CD4-positive, alpha-beta memory T cell (primary cell): ENCODE measurements at regions not wholly inside any gene's neighbourhood (a gene's known extent, or its start where the extent isn't known, plus 50 kb on each side); places are given as distances from the start of the nearest gene placed in this dataset.

ENCODE experiments used
- CTCF ChIA-PET: fragments of 350-600 bp; sonication (Branson Sonifier 250); formaldehyde crosslinking; loops from one replicate; lab custom pipeline; 2021; ENCODE audit warnings: inconsistent platforms; ENCODE audit not compliant: partially characterized antibody; lab: Charles Lee
- POLR2A ChIA-PET: fragments of 350-600 bp; sonication (Branson Sonifier 250); formaldehyde crosslinking; loops from one replicate; lab custom pipeline; 2021; ENCODE audit not compliant: partially characterized antibody; lab: Charles Lee
- DNase-seq, 5 donors: peaks; one replicate each; pipeline versions ENCODE4 v3.0.0 to v3.0.0-alpha.2; 2020 to 2022; ENCODE audit warnings: mixed read lengths in 1 of 5
- H3K27ac ChIP-seq: one replicate; pipeline ENCODE4 v1.7.0; 2013; ENCODE audit warnings: low read depth, low read length
- H3K27me3 ChIP-seq: 2 replicates; pipeline ENCODE4 v1.7.0; 2013; ENCODE audit warnings: mild to moderate bottlenecking, low read length, moderate library complexity; ENCODE audit not compliant: insufficient read depth
- H3K36me3 ChIP-seq: 2 replicates; pipeline ENCODE4 v1.7.0; 2013; ENCODE audit warnings: mild to moderate bottlenecking, low read length, moderate library complexity; ENCODE audit not compliant: insufficient read depth
- H3K4me1 ChIP-seq: 2 replicates; pipeline ENCODE4 v1.7.0; 2013; ENCODE audit warnings: mild to moderate bottlenecking, low read length, moderate library complexity; ENCODE audit not compliant: insufficient read depth
- H3K4me3 ChIP-seq, 2 donors: one replicate each; pipeline ENCODE4 v1.7.0; 2013; ENCODE audit warnings: low read length in 2 of 2, mild to moderate bottlenecking in 1 of 2
- H3K9me3 ChIP-seq, 2 donors: one replicate each; pipeline ENCODE4 v1.7.0; 2013; ENCODE audit warnings: low read length in 2 of 2, control low read depth in 1 of 2; ENCODE audit not compliant: control insufficient read depth in 1 of 2
- H3K27ac Mint-ChIP-seq, 7 donors: one replicate each; pipeline ENCODE4 v1.8.0; 2020 to 2021; ENCODE audit warnings: mixed read lengths in 7 of 7, mild to moderate bottlenecking in 6 of 7, inconsistent platforms in 3 of 7, moderate library complexity in 3 of 7
- H3K27me3 Mint-ChIP-seq, 2 donors: one replicate each; pipeline ENCODE4 v1.8.0; 2020 to 2021; ENCODE audit warnings: mixed read lengths in 2 of 2
- H3K36me3 Mint-ChIP-seq, 2 donors: one replicate each; pipeline ENCODE4 v1.8.0; 2020 to 2021; ENCODE audit warnings: mixed read lengths in 2 of 2, inconsistent platforms in 1 of 2, mild to moderate bottlenecking in 1 of 2
- H3K4me1 Mint-ChIP-seq, 4 donors: one replicate each; pipeline ENCODE4 v1.8.0; 2020 to 2021; ENCODE audit warnings: mixed read lengths in 4 of 4, mild to moderate bottlenecking in 1 of 4
- H3K4me3 Mint-ChIP-seq, 8 donors: one replicate each; pipeline ENCODE4 v1.8.0; 2020 to 2021; ENCODE audit warnings: mixed read lengths in 8 of 8, mild to moderate bottlenecking in 7 of 8, moderate library complexity in 6 of 8, inconsistent platforms in 3 of 8
- H3K9me3 Mint-ChIP-seq, 8 donors: one replicate each; pipeline ENCODE4 v1.8.0; 2020 to 2021; ENCODE audit warnings: mixed read lengths in 8 of 8, mild to moderate bottlenecking in 5 of 8, inconsistent platforms in 3 of 8, moderate library complexity in 1 of 8
- intact Hi-C: fragments of 100-400 bp; cut with micrococcal nuclease; formaldehyde crosslinking; loops from one replicate; pipeline ENCODE4 v1.15.1; 2023

- peaks cover 0 to 6% of the 10 kb centered on the region in 2 donors for H3K36me3 Mint-ChIP-seq
- H3K27me3 Mint-ChIP-seq = no peaks in the 10 kb centered on the region
- Histone ChIP-seq H3K9me3 (no peaks in the 10 kb centered on the region), H3K4me1 (no peaks in the 10 kb centered on the region), H3K27ac (no peak overlapping the region), H3K27me3 (no peaks in the 10 kb centered on the region), H3K36me3 (no peaks in the 10 kb centered on the region), H3K4me3 (no peak overlapping the region)
- intact Hi-C loops = no loop called here
- ChIA-PET CTCF (no interaction called here), POLR2A (interaction anchor here (0.6 kb wide), 1 partner anchor 26 kb away, joined by 3 read pairs; no protein-coding TSS in a partner anchor)
- no peak overlapping the region for H3K4me3 Mint-ChIP-seq
- peaks cover 0 to 21% (median 5%) of the 10 kb centered on the region in 8 donors for H3K9me3 Mint-ChIP-seq
- H3K4me1 Mint-ChIP-seq = peaks cover 7 to 27% (median 10%) of the 10 kb centered on the region in 4 donors
- no peak for DNase-seq
- no peak overlapping the region for H3K27ac Mint-ChIP-seq
Measured at GRCh38 chr5:174448041-174448440, 276.3 kb upstream of the MSX2 start.

DNA sequence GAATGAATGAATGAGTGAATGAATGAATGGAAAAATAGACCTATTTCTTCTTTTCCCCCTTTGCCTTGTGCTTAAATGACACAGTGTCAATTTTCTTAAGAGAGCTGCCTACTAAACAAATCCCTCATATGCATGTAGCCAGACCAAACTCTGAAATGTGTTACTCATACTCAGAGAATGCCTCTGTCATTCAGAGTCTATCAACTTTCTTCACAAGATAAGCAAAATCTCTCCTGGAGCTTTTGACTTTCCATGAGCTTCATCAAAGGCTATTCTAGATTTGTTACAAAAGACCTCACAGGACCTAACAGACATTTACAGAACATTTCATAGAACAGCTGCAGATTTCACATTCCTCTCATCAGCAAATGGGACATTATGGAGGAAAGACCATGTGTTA is 275.7 kb upstream of the MSX2 start:
- peaks cover 0 to 6% of the 10 kb centered on the region in 2 donors for H3K36me3 Mint-ChIP-seq
- H3K4me3 Mint-ChIP-seq = no peak overlapping the region

DNA sequence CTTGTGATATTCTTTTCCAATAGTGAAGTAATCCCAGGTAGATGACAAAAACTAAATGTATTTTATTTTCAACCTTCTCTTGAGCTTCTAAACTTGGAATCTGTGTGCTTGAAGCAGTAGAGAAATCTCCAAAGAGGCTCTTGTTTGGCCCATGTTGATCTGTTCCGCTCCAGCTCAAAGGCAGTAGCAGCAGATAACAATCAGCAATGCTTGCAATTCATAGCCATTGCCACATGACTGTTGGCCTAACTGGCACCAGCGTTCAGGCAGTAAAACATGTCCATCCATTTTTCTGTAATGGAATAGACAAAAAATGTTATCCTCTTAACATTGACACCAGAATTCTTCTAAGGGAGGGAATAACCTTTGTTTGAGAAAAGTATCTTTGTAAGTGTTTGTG is 270.7 kb upstream of the MSX2 start:
- Histone ChIP-seq H3K27ac (peak overlapping the region; percentile 38), H3K36me3 (no peaks in the 10 kb centered on the region), H3K4me1 (peaks cover 22% of the 10 kb centered on the region), H3K27me3 (no peaks in the 10 kb centered on the region), H3K9me3 (no peaks in the 10 kb centered on the region), H3K4me3 (peak overlapping the region in 1 of 2 donors; percentile 0)
- ChIA-PET POLR2A (interaction anchor here (0.8 to 2.4 kb wide), 2 partner anchors 23 to 34 kb away, joined by 3 to 10 read pairs; no protein-coding TSS in a partner anchor), CTCF (interaction anchor here (0.7 kb wide), 1 partner anchor 10 kb away, joined by 3 read pairs; no protein-coding TSS in a partner anchor)
- peak in 3 of 5 donors; percentile 17 to 37 (median 25) for DNase-seq
- Mint-ChIP-seq H3K27ac (peak overlapping the region; percentile 43 to 91 (median 82)), H3K9me3 (peaks cover 0 to 13% (median 2%) of the 10 kb centered on the region in 8 donors), H3K36me3 (no peaks in the 10 kb centered on the region), H3K27me3 (no peaks in the 10 kb centered on the region), H3K4me3 (peak overlapping the region; percentile 64 to 94 (median 82)), H3K4me1 (peaks cover 18 to 58% (median 33%) of the 10 kb centered on the region in 4 donors)
- intact Hi-C loops = no loop called here

More for the DNA sequence above, 275.7 kb upstream of the MSX2 start:
- Histone ChIP-seq H3K27ac (no peak overlapping the region), H3K9me3 (no peaks in the 10 kb centered on the region), H3K36me3 (no peaks in the 10 kb centered on the region), H3K4me3 (no peak overlapping the region), H3K4me1 (peaks cover 5% of the 10 kb centered on the region), H3K27me3 (no peaks in the 10 kb centered on the region)
- H3K9me3 Mint-ChIP-seq = peaks cover 0 to 19% (median 3%) of the 10 kb centered on the region in 8 donors
- peaks cover 10 to 31% (median 15%) of the 10 kb centered on the region in 4 donors for H3K4me1 Mint-ChIP-seq
- DNase-seq = no peak
- H3K27me3 Mint-ChIP-seq = no peaks in the 10 kb centered on the region
- peak overlapping the region in 1 of 7 donors; percentile 13 for H3K27ac Mint-ChIP-seq
- intact Hi-C loops = no loop called here
- CTCF ChIA-PET = interaction anchor here (1.5 kb wide), 1 partner anchor 29 kb away, joined by 3 read pairs; no protein-coding TSS in a partner anchor
- POLR2A ChIA-PET = no interaction called here

DNA sequence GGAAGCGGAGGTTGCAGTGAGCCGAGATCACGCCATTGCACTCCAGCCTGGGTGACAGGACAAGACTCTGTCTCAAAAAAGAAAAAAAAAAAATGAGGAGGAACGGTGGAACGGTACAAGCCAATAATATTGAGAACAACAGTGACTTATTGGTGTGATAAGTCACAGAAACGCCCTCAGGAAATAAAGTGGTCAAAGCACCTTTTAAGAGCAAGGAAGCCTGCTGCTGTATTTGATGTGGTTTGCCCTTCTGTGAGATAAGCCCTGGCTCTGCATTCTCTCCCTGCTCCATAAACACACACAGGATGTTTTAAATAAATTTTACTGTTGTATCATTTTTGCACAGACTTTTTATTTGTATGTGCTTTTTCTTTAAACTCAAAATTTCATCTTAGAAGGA is 269.9 kb upstream of the MSX2 start:
- H3K4me3 Mint-ChIP-seq = peak overlapping the region; percentile 64 to 94 (median 82)
- ChIA-PET POLR2A (interaction anchor here (2.4 kb wide), 1 partner anchor 24 kb away, joined by 10 read pairs; no protein-coding TSS in a partner anchor), CTCF (interaction anchor here (1.1 to 1.3 kb wide), 4 partner anchors 15 to 35 kb away, joined by 3 to 4 read pairs (median 4); no protein-coding TSS in a partner anchor)
- Histone ChIP-seq H3K4me1 (peaks cover 25% of the 10 kb centered on the region), H3K27me3 (no peaks in the 10 kb centered on the region), H3K4me3 (no peak overlapping the region), H3K27ac (peak overlapping the region; percentile 38), H3K36me3 (no peaks in the 10 kb centered on the region), H3K9me3 (no peaks in the 10 kb centered on the region)
- H3K4me1 Mint-ChIP-seq = peaks cover 18 to 57% (median 34%) of the 10 kb centered on the region in 4 donors
- peak overlapping the region; percentile 43 to 91 (median 83) for H3K27ac Mint-ChIP-seq
- peaks cover 0 to 10% (median 2%) of the 10 kb centered on the region in 8 donors for H3K9me3 Mint-ChIP-seq
- no peaks in the 10 kb centered on the region for H3K36me3 Mint-ChIP-seq
- H3K27me3 Mint-ChIP-seq = no peaks in the 10 kb centered on the region
- DNase-seq = peak; percentile 55 to 79 (median 65)
- intact Hi-C loops = no loop called here

DNA sequence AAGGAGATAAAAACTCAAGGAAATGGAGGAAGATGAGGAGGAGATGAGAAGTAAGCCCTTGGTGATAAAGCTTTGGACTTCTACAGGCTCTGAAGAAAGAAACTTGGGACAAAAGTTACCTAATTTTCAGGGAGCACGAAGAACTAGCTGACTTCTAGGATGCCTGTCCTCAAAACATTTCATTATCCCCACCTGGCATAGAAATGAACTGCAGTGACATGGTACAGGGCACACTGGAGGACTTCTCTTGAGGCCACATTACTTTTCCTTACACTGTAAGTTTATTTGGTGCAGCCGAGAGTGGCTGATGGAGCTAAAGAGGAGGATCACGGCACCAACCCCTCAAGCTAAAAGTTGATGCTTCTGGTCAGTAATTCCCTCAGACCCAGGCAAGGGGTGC is 269.5 kb upstream of the MSX2 start:
- ChIA-PET POLR2A (interaction anchor here (2.4 kb wide), 1 partner anchor 24 kb away, joined by 10 read pairs; no protein-coding TSS in a partner anchor), CTCF (interaction anchor here (1.1 to 1.4 kb wide), 5 partner anchors 9 to 35 kb away, joined by 3 to 4 read pairs (median 4); no protein-coding TSS in a partner anchor)
- Mint-ChIP-seq H3K27ac (peak overlapping the region; percentile 5 to 91 (median 83)), H3K36me3 (no peaks in the 10 kb centered on the region), H3K4me3 (peak overlapping the region; percentile 64 to 94 (median 82)), H3K4me1 (peaks cover 20 to 56% (median 37%) of the 10 kb centered on the region in 4 donors), H3K27me3 (no peaks in the 10 kb centered on the region), H3K9me3 (peaks cover 0 to 6% (median 2%) of the 10 kb centered on the region in 8 donors)
- no peaks in the 10 kb centered on the region for H3K36me3 ChIP-seq
- intact Hi-C loops = no loop called here
- H3K4me3 ChIP-seq = no peak overlapping the region
- H3K27me3 ChIP-seq = no peaks in the 10 kb centered on the region
- H3K4me1 ChIP-seq = peaks cover 29% of the 10 kb centered on the region
- H3K27ac ChIP-seq = no peak overlapping the region
- H3K9me3 ChIP-seq = no peaks in the 10 kb centered on the region
- no peak for DNase-seq

DNA sequence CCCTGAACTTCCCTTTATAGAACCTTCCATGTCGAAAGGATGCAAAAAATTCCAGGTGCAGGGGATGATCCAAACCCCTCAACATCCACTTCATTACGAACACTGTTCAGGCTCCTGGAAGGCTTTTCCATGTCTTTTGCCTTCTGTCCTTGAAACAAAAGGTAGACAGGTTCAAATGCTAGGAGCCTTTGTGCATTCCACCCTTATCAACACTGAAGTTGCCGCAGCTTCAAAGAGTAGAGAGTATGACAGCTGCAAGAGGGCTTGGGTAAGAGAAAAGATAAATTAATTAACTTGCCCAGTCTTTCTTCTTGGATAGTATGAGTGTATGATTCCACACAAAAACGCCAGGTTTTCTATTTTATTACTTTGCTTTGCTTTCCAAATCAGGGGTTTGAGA is 269.1 kb upstream of the MSX2 start:
- peaks cover 20 to 56% (median 40%) of the 10 kb centered on the region in 4 donors for H3K4me1 Mint-ChIP-seq
- no peak overlapping the region for H3K27ac Mint-ChIP-seq
- H3K4me3 Mint-ChIP-seq = peak overlapping the region in 3 of 8 donors; percentile 3 to 82 (median 17)
- Histone ChIP-seq H3K9me3 (no peaks in the 10 kb centered on the region), H3K27me3 (no peaks in the 10 kb centered on the region), H3K4me1 (peaks cover 32% of the 10 kb centered on the region), H3K4me3 (no peak overlapping the region), H3K27ac (no peak overlapping the region), H3K36me3 (no peaks in the 10 kb centered on the region)
- no peaks in the 10 kb centered on the region for H3K36me3 Mint-ChIP-seq
- POLR2A ChIA-PET = interaction anchor here (2.4 kb wide), 1 partner anchor 25 kb away, joined by 10 read pairs; no protein-coding TSS in a partner anchor
- intact Hi-C loops = no loop called here
- no peak for DNase-seq
- no peaks in the 10 kb centered on the region for H3K27me3 Mint-ChIP-seq
- CTCF ChIA-PET = interaction anchor here (1.1 to 1.4 kb wide), 5 partner anchors 9 to 36 kb away, joined by 3 to 4 read pairs (median 4); no protein-coding TSS in a partner anchor
- peaks cover 0 to 4% (median under 1%) of the 10 kb centered on the region in 8 donors for H3K9me3 Mint-ChIP-seq

DNA sequence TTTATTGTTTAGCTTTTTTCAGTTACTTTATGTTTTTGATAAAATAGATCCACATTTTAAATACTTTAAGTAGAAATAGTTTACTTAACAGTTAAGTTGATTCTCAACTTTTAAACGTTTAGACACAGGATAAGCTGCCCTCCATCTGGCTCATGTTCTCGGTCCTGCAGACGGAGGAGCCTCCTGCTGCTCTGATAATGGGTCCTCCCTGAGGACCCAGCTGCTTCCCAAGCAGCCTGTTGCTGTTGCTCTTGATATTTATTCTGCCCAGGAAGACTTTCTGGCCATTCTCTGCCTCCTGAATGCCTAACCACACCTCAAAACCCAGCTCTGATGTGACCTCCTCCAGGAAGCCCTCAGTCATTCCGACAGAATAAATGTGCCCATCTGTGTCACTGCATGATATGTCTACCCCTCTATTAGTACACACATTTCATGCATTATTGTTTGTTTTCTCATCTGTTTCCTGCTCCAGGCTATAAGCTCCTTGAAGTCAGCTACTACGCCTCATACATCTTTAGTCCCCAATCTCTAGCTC is 267.2 kb upstream of the MSX2 start:
- CTCF ChIA-PET = interaction anchor here (0.8 to 1.0 kb wide), 2 partner anchors 37 to 38 kb away, joined by 3 read pairs; no protein-coding TSS in a partner anchor
- Histone ChIP-seq H3K4me1 (peaks cover 32% of the 10 kb centered on the region), H3K4me3 (no peak overlapping the region), H3K36me3 (no peaks in the 10 kb centered on the region), H3K27ac (no peak overlapping the region), H3K9me3 (no peaks in the 10 kb centered on the region), H3K27me3 (no peaks in the 10 kb centered on the region)
- Mint-ChIP-seq H3K27ac (peak overlapping the region in 1 of 7 donors; percentile 6), H3K27me3 (no peaks in the 10 kb centered on the region), H3K9me3 (peaks cover 0 to 2% (median 0%) of the 10 kb centered on the region in 8 donors), H3K4me3 (no peak overlapping the region), H3K36me3 (no peaks in the 10 kb centered on the region), H3K4me1 (peaks cover 17 to 54% (median 41%) of the 10 kb centered on the region in 4 donors)
- DNase-seq = no peak
- intact Hi-C loops = no loop called here
- POLR2A ChIA-PET = no interaction called here
